Neuronal stem cell (in vitro differentiated cells): ENCODE measurements at regions not wholly inside any gene's neighbourhood (a gene's known extent, or its start where the extent isn't known, plus 50 kb on each side); places are given as distances from the start of the nearest gene placed in this dataset.

Experiments used
- DNase-seq: peaks from one replicate; pipeline ENCODE4 v3.0.0-alpha.2; 2013; ENCODE audit warnings: low spot score
- H2AFZ ChIP-seq: one replicate; pipeline ENCODE4 v1.6.1; 2013; ENCODE audit warnings: mild to moderate bottlenecking, low read length, inconsistent platforms
- H2AK5ac ChIP-seq: 2 replicates; pipeline ENCODE4 v1.6.1; 2013; ENCODE audit warnings: low read depth, mild to moderate bottlenecking, inconsistent platforms, low read length, moderate library complexity, mixed read lengths
- H2BK120ac ChIP-seq: 2 replicates; pipeline ENCODE4 v1.6.1; 2013; ENCODE audit warnings: low read depth, mild to moderate bottlenecking, inconsistent platforms, low read length, moderate library complexity, mixed read lengths
- H2BK12ac ChIP-seq: one replicate; pipeline ENCODE4 v1.6.1; 2013; ENCODE audit warnings: low read length, inconsistent platforms
- H2BK15ac ChIP-seq: 2 replicates; pipeline ENCODE4 v1.6.1; 2013; ENCODE audit warnings: mild to moderate bottlenecking, low read length, inconsistent platforms, mixed read lengths
- H2BK5ac ChIP-seq: one replicate; pipeline ENCODE4 v1.6.1; 2013; ENCODE audit warnings: inconsistent platforms, mild to moderate bottlenecking, low read length, moderate library complexity
- H3K14ac ChIP-seq: one replicate; pipeline ENCODE4 v1.6.1; 2013; ENCODE audit warnings: low read length, inconsistent platforms
- H3K18ac ChIP-seq: 2 replicates; pipeline ENCODE4 v1.6.1; 2013; ENCODE audit warnings: low read length, inconsistent platforms
- H3K23ac ChIP-seq: 2 replicates; pipeline ENCODE4 v1.6.1; 2013; ENCODE audit warnings: low read depth, mild to moderate bottlenecking, mixed read lengths, low read length, inconsistent platforms; ENCODE audit not compliant: poor library complexity
- H3K27ac ChIP-seq: replicated peaks from 3 replicates; pipeline ENCODE4 v1.5.1; 2013; ENCODE audit warnings: low read length, inconsistent platforms
- H3K27me3 ChIP-seq, 3 experiments: 2 replicates each; pipeline ENCODE4 v1.6.1; 2013; ENCODE audit warnings: low read length in 3 of 3, mild to moderate bottlenecking in 2 of 3, inconsistent platforms in 1 of 3, low read depth in 1 of 3, mixed read lengths in 1 of 3, moderate library complexity in 1 of 3; ENCODE audit not compliant: control insufficient read depth in 3 of 3, insufficient read depth in 3 of 3
- H3K36me3 ChIP-seq, 2 donors: replicated peaks in 1 of 2; 2 replicates each; pipeline ENCODE4 v1.6.1; 2013; ENCODE audit warnings: low read length in 2 of 2; ENCODE audit not compliant: control insufficient read depth in 2 of 2, insufficient read depth in 2 of 2
- H3K4ac ChIP-seq: 2 replicates; pipeline ENCODE4 v1.6.1; 2013; ENCODE audit warnings: inconsistent platforms, mild to moderate bottlenecking, low read length, moderate library complexity
- H3K4me1 ChIP-seq, 2 donors: 1 replicate in 1 of 2; 2 replicates in 1 of 2; pipeline ENCODE4 v1.6.1; 2013; ENCODE audit warnings: low read length in 2 of 2, low read depth in 1 of 2; ENCODE audit not compliant: control insufficient read depth in 2 of 2, insufficient read depth in 1 of 2
- H3K4me2 ChIP-seq: one replicate; pipeline ENCODE4 v1.6.1; 2013; ENCODE audit warnings: mild to moderate bottlenecking, low read length, inconsistent platforms; ENCODE audit not compliant: insufficient read depth, poor library complexity, severe bottlenecking
- H3K4me3 ChIP-seq, 2 donors: 2 replicates each; pipeline ENCODE4 v1.5.1; 2013; ENCODE audit warnings: low read length in 2 of 2, mild to moderate bottlenecking in 2 of 2, inconsistent platforms in 1 of 2, moderate library complexity in 1 of 2
- H3K79me1 ChIP-seq: one replicate; pipeline ENCODE4 v1.6.1; 2013; ENCODE audit warnings: low read depth, mild to moderate bottlenecking, inconsistent platforms, low read length, moderate library complexity
- H3K9ac ChIP-seq: one replicate; pipeline ENCODE4 v1.6.1; 2013; ENCODE audit warnings: mild to moderate bottlenecking, low read depth, low read length, inconsistent platforms; ENCODE audit not compliant: poor library complexity
- H3K9me3 ChIP-seq, 2 donors: replicated peaks in 1 of 2; 2 replicates each; pipeline versions ENCODE3 to v1.6.1; 2013; ENCODE audit warnings: low read length in 2 of 2, mild to moderate bottlenecking in 2 of 2, inconsistent platforms in 1 of 2, low read depth in 1 of 2, mixed read lengths in 1 of 2, moderate library complexity in 1 of 2; ENCODE audit not compliant: control insufficient read depth in 2 of 2, insufficient read depth in 1 of 2
- H4K8ac ChIP-seq: one replicate; pipeline ENCODE4 v1.6.1; 2013; ENCODE audit warnings: low read depth, mild to moderate bottlenecking, inconsistent platforms, low read length, moderate library complexity
- H4K91ac ChIP-seq: one replicate; pipeline ENCODE4 v1.6.1; 2013; ENCODE audit warnings: low read length, low read depth, mild to moderate bottlenecking, inconsistent platforms; ENCODE audit not compliant: poor library complexity
- WGBS, 2 donors: extraction: QIAGEN DNeasy Blood & Tissue Kit; methylation state at CpG; one replicate each; pipeline ENCODE4 v1.1.7; 2013; ENCODE audit warnings: missing lambda C conversion rate in 2 of 2, mixed read lengths in 1 of 2; ENCODE audit not compliant: insufficient read length in 2 of 2, insufficient replicate concordance in 1 of 2; ENCODE audit errors: extremely low coverage in 2 of 2; 5-methylcytosine and 5-hydroxymethylcytosine counted together

DNA sequence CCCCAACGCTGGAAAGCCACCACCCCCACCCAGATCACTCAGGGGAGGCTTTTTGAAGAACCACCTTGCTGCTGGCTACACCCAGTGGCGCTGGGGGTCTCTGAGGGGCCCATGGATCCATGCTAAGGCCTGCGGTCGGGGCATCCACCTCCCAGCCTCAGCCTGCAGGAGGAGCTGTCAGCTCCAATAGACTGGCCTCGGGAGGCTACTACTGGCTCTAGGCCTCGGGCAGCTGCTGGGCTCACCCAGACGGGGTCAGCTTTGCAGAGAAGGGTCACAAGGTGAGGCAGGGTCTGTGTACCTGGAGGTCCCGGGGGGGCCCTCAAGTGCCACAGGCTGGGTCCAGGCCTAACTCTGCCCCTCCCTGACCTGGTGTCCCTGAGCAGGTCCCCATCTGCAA lies 193.7 kb downstream of the OLFM1 start:
- Histone ChIP-seq H4K8ac (no peak overlapping the region), H3K9ac (no peak overlapping the region), H3K79me1 (peaks cover 1% of the 10 kb centered on the region), H3K9me3 (no peaks in the 10 kb centered on the region), H3K4ac (no peak overlapping the region), H3K18ac (peak overlapping the region; percentile 21), H2AFZ (no peak overlapping the region), H3K36me3 (no peaks in the 10 kb centered on the region), H2BK12ac (no peak overlapping the region), H3K14ac (no peak overlapping the region), H2AK5ac (no peak overlapping the region), H3K27me3 (peaks cover 0 to 5% (median 0%) of the 10 kb centered on the region in 3 experiments), H3K4me1 (peaks cover 0 to 2% of the 10 kb centered on the region in 2 donors), H2BK120ac (no peak overlapping the region), H2BK15ac (no peak overlapping the region), H3K4me3 (no peak overlapping the region), H3K23ac (no peak overlapping the region), H3K27ac (no peak overlapping the region), H3K4me2 (no peak overlapping the region), H2BK5ac (no peak overlapping the region), H4K91ac (no peak overlapping the region)
- WGBS, 2 donors, result no CpG with 5 or more reads among the region's 8 CpGs
- no peak for DNase-seq

DNA sequence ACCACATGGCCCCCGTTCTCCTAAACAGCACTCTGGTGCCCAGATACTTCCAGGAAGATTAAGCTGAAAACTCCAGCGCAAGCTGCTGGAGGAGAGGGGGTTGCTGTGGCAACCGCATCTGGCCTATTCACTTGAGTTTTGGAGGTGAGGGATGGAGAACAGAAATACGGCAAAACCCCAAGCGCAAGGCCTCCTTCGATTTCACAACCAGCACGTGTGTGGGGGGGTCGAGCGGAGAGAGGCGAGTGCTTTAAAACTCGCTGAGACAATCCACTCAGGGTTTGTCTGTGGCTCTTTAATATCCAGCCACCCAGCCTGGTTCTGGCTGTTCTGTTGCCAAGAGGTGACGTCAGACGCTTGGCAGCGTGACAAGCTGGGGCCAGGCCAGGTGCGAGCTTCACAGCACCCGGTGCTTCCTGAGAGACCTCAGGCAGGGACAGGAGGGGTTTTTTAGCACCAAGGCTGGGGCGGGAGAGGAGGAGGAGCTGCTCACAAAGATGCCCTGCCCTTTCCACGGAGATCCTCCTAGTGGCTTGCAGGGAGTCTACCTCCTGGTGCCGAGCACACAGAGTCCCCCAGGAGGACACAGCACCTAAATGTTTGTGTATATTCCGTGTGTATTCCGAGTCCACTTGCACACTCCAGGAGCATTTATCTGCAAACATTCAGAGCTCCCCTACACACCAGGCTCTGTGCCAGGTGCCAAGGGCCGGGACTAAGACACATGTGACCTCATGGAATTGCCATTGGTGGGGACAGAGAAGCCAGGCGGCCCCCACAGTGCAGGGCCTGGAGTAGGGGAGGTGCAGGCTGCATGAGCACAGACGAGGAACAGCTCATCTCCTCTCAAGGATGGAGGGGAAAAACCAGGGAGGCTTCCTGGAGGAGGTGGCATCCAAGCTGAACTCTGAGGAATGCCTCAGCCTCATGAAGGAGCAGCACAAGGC lies 194.6 kb downstream of the OLFM1 start:
- H3K79me1 ChIP-seq, result peaks cover 1% of the 10 kb centered on the region
- no peak overlapping the region for H4K8ac ChIP-seq
- no peak overlapping the region for H2AFZ ChIP-seq
- WGBS, 2 donors, result no CpG with 5 or more reads among the region's 24 CpGs
- H4K91ac ChIP-seq, result no peak overlapping the region
- H3K9me3 ChIP-seq, result no peaks in the 10 kb centered on the region
- no peak overlapping the region for H3K27ac ChIP-seq
- H3K9ac ChIP-seq, result no peak overlapping the region
- H2BK5ac ChIP-seq, result no peak overlapping the region
- H2AK5ac ChIP-seq, result peak overlapping the region; percentile 68
- H3K4ac ChIP-seq, result no peak overlapping the region
- no peak overlapping the region for H3K4me3 ChIP-seq
- no peak overlapping the region for H3K4me2 ChIP-seq
- peak overlapping the region; percentile 98 for H3K14ac ChIP-seq
- no peak overlapping the region for H2BK12ac ChIP-seq
- peak overlapping the region; percentile 18 for H3K18ac ChIP-seq
- DNase-seq, result no peak
- peaks cover 0 to 4% (median 0%) of the 10 kb centered on the region in 3 experiments for H3K27me3 ChIP-seq
- no peak overlapping the region for H2BK120ac ChIP-seq
- H2BK15ac ChIP-seq, result peak overlapping the region; percentile 37
- peak overlapping the region; percentile 73 for H3K23ac ChIP-seq
- peaks cover 0 to 2% of the 10 kb centered on the region in 2 donors for H3K4me1 ChIP-seq
- H3K36me3 ChIP-seq, result no peaks in the 10 kb centered on the region

DNA sequence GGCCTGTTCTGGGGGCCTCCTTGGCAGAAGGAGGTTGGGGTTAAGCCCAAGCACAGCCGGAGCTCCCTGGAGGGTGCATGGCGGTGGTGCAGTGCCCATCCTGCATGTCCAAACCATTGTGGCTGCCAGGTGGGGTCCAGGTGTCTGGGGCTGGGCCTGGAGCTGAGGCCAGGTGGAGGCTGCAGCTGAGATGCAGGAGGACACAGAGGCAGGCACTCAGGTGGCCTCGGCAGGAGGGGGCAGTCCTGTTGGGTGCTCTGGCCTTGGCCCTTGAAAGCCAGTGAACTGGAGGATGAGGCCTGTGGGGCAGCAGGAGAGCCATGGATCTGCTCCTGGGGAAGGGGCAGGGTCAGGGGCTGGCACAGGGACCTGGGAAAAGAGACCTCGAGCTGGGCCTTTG lies 195.3 kb downstream of the OLFM1 start:
- no peak overlapping the region for H3K4me3 ChIP-seq
- peak overlapping the region; percentile 37 for H2BK15ac ChIP-seq
- no peak overlapping the region for H3K4me2 ChIP-seq
- peaks cover 0 to 2% of the 10 kb centered on the region in 2 donors for H3K4me1 ChIP-seq
- peak overlapping the region; percentile 73 for H2BK12ac ChIP-seq
- no peaks in the 10 kb centered on the region for H3K9me3 ChIP-seq
- no peaks in the 10 kb centered on the region for H3K36me3 ChIP-seq
- no peak overlapping the region for H2BK120ac ChIP-seq
- no peak overlapping the region for H2AFZ ChIP-seq
- peak overlapping the region; percentile 68 for H2AK5ac ChIP-seq
- H4K91ac ChIP-seq, result no peak overlapping the region
- H3K4ac ChIP-seq, result no peak overlapping the region
- H3K23ac ChIP-seq, result peak overlapping the region; percentile 73
- no peak for DNase-seq
- peaks cover 0 to 3% (median 0%) of the 10 kb centered on the region in 3 experiments for H3K27me3 ChIP-seq
- peaks cover 1% of the 10 kb centered on the region for H3K79me1 ChIP-seq
- H3K14ac ChIP-seq, result peak overlapping the region; percentile 98
- no peak overlapping the region for H4K8ac ChIP-seq
- WGBS, 2 donors, result no CpG with 5 or more reads among the region's 4 CpGs
- H2BK5ac ChIP-seq, result no peak overlapping the region
- no peak overlapping the region for H3K27ac ChIP-seq
- H3K18ac ChIP-seq, result peak overlapping the region; percentile 64
- H3K9ac ChIP-seq, result no peak overlapping the region

DNA sequence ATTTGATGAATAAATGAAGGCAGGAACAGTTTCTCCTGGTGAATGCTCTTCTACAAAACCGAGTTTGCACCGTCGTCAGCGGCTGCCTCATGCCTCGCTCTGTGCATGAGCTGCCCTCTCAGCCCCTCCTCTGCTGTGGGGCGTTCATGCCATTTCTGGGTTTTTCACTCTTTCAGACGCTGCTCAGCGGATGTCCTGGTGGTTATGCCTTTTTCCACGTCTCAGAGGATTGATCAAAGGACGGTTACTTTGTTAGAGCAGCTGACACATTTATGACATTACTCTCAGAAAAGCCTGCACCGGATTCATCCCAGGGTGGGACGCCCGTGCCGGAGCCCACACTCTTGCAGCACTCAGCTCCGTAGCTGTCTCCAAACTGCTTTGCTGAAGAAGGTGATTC lies 195.9 kb upstream of the PPP1R26 start:
- peaks cover 0 to 1% of the 10 kb centered on the region in 2 donors for H3K9me3 ChIP-seq
- no peak overlapping the region for H3K4me3 ChIP-seq
- H4K91ac ChIP-seq, result no peak overlapping the region
- no peak overlapping the region for H4K8ac ChIP-seq
- no peak overlapping the region for H2BK5ac ChIP-seq
- peaks cover 3% of the 10 kb centered on the region for H3K79me1 ChIP-seq
- H2BK12ac ChIP-seq, result no peak overlapping the region
- DNase-seq, result no peak
- H3K4ac ChIP-seq, result no peak overlapping the region
- H3K14ac ChIP-seq, result no peak overlapping the region
- H3K9ac ChIP-seq, result no peak overlapping the region
- no peak overlapping the region for H3K23ac ChIP-seq
- no peak overlapping the region for H3K4me2 ChIP-seq
- no peak overlapping the region for H3K18ac ChIP-seq
- no peak overlapping the region for H2BK15ac ChIP-seq
- H3K4me1 ChIP-seq, result peaks cover 0 to 2% of the 10 kb centered on the region in 2 donors
- WGBS, 2 donors, result no CpG with 5 or more reads among the region's 15 CpGs
- no peak overlapping the region for H2AK5ac ChIP-seq
- peaks cover 0 to 3% (median 0%) of the 10 kb centered on the region in 3 experiments for H3K27me3 ChIP-seq
- H3K27ac ChIP-seq, result no peak overlapping the region
- H2AFZ ChIP-seq, result no peak overlapping the region
- H3K36me3 ChIP-seq, result no peaks in the 10 kb centered on the region
- no peak overlapping the region for H2BK120ac ChIP-seq
